Chondrocyte (in vitro differentiated cells): ENCODE measurements at regions not wholly inside any gene's neighbourhood (a gene's known extent, or its start where the extent isn't known, plus 50 kb on each side); places are given as distances from the start of the nearest gene placed in this dataset.

Source experiments
- DNase-seq: peaks from one replicate; pipeline ENCODE4 v3.0.0; 2021; ENCODE audit warnings: mixed read lengths, low spot score
- H3K27ac Mint-ChIP-seq: one replicate; pipeline ENCODE4 v1.8.0; 2021; ENCODE audit warnings: mild to moderate bottlenecking, moderate library complexity, mixed read lengths; ENCODE audit not compliant: unreplicated experiment
- H3K27me3 Mint-ChIP-seq: 2 replicates; pipeline ENCODE4 v1.8.0; 2021; ENCODE audit warnings: low read depth, mixed read lengths
- H3K36me3 Mint-ChIP-seq: 2 replicates; pipeline ENCODE4 v1.8.0; 2021; ENCODE audit warnings: low read depth, mixed read lengths
- H3K4me1 Mint-ChIP-seq: 2 replicates; pipeline ENCODE4 v1.8.0; 2021; ENCODE audit warnings: low read depth, mild to moderate bottlenecking, mixed read lengths
- H3K4me3 Mint-ChIP-seq: one replicate; pipeline ENCODE4 v1.8.0; 2021; ENCODE audit warnings: mild to moderate bottlenecking, moderate library complexity, mixed read lengths; ENCODE audit not compliant: unreplicated experiment
- H3K9me3 Mint-ChIP-seq: 2 replicates; pipeline ENCODE4 v1.8.0; 2021; ENCODE audit warnings: low read depth, mixed read lengths
- TF ChIP-seq, protein P1 (sequence below): fragments of 200-600 bp; sonication (generic); IDR thresholded peaks from 2 replicates; pipeline ENCODE4 v1.5.0; 2021; ENCODE audit warnings: antibody characterized with exemption, mild to moderate bottlenecking, moderate library complexity

DNA sequence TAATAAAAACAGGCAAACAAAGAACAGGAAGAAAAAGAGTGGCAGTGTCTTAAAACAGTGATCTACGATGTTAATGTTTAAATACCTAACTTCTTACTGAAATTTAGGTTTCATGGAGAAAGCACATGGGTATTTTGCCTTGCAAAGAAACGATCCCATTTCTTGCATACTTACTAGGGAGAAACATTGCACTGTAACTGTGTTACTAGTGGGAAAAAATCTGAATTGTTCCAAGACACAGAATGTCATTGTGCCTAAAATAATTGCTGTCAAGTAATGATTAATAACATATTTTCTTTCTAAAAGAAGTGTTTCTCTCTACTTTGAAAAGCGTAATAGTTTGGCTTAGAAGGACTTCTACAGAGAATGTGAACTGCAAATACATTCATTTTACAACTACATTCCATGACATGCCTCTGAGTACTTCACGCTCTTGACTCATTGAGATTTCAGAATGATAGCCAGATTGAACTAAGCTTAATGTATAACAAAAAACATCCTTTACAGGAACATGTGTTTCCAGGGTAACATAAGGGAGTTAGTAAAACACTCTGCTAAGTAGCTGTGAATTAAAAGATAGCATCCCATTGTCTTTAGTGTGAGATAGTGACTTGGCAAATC lies 256.2 kb upstream of the CPNE8 start:
- H3K27ac Mint-ChIP-seq = no peak overlapping the region
- H3K36me3 Mint-ChIP-seq = no peaks in the 10 kb centered on the region
- H3K4me3 Mint-ChIP-seq = no peak overlapping the region
- peaks cover 9% of the 10 kb centered on the region for H3K9me3 Mint-ChIP-seq
- TF ChIP-seq, protein P1, sequence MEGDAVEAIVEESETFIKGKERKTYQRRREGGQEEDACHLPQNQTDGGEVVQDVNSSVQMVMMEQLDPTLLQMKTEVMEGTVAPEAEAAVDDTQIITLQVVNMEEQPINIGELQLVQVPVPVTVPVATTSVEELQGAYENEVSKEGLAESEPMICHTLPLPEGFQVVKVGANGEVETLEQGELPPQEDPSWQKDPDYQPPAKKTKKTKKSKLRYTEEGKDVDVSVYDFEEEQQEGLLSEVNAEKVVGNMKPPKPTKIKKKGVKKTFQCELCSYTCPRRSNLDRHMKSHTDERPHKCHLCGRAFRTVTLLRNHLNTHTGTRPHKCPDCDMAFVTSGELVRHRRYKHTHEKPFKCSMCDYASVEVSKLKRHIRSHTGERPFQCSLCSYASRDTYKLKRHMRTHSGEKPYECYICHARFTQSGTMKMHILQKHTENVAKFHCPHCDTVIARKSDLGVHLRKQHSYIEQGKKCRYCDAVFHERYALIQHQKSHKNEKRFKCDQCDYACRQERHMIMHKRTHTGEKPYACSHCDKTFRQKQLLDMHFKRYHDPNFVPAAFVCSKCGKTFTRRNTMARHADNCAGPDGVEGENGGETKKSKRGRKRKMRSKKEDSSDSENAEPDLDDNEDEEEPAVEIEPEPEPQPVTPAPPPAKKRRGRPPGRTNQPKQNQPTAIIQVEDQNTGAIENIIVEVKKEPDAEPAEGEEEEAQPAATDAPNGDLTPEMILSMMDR = no peak
- DNase-seq = no peak
- no peaks in the 10 kb centered on the region for H3K4me1 Mint-ChIP-seq
- H3K27me3 Mint-ChIP-seq = no peaks in the 10 kb centered on the region

DNA sequence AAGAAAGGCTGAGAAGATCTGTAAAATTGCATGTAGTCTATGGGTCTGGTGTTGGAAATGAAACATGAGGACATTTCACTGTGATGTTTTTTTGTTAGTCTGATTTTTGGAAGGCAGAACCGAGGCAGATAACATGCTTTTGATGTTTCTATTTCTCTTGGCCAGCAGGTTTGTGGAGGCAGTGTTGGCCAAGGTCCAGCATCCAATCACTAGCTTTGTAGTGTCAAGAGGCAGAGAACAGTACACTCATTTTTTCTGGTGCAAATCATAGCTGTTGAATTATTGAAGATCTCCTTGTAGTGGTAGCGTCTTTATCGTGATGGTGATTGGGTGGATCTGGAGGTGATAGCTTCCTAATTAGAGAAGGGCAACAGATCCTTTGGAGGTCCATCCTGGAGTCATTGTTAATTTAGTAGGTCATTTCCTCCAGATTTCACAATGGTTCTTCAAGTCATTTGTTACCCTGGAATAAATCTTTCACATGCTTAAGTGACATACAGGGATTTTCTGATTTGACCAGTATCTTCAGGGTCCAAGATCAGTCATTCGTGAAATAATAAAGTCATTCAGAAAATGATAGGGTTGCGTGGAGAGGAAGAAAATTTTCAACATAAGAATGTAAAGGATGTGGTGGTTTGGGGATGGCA lies 252.4 kb upstream of the CPNE8 start:
- Mint-ChIP-seq H3K36me3 (no peaks in the 10 kb centered on the region), H3K4me1 (no peaks in the 10 kb centered on the region), H3K4me3 (no peak overlapping the region), H3K27ac (no peak overlapping the region), H3K27me3 (no peaks in the 10 kb centered on the region), H3K9me3 (peaks cover 13% of the 10 kb centered on the region)
- DNase-seq = no peak
- TF ChIP-seq, protein P1 = no peak

DNA sequence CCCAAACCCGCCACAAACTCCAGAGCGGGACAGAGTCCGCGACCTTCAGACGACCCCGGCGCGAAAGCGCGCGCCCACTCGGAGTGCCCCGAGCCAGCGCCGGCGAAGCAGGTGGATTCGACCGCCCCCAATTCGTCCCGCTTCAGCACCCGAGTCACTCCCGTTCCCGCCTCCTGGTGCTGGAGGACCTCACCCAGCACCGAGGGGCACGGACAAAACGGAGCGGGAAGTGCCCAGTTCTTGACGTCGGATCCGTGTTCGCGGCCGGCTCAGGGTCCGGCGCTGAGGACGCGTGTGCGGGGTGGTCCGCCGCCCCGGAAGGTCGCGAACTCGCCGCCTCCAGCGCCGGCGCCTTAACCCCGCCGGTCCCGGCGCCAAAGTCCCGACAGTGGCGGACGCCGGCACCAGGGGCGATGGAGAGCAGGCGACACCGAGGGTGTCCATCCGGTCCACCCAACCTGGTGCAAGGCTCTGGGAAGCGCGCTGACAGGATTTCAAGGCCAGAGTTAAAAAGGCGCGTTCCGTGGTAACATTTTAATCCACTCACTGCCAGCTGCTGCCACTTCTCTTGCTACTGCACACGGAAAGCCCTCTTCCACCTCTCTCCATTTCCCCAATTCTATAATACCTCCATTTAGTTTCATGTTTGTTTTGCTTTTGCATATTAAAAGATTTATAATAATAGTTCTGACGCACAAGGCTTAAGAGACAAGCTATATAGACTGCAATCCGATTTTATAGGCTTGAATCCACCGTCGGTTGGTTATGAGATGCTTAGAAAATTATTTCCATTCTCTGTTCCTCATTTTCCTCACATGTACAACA lies 240.0 kb upstream of the CPNE8 start:
- H3K27me3 Mint-ChIP-seq = peaks cover 3% of the 10 kb centered on the region
- no peak overlapping the region for H3K27ac Mint-ChIP-seq
- TF ChIP-seq, protein P1 = peak; percentile 81
- no peaks in the 10 kb centered on the region for H3K36me3 Mint-ChIP-seq
- H3K4me1 Mint-ChIP-seq = no peaks in the 10 kb centered on the region
- DNase-seq = no peak
- H3K4me3 Mint-ChIP-seq = peak overlapping the region; percentile 45
- H3K9me3 Mint-ChIP-seq = peaks cover 11% of the 10 kb centered on the region

DNA sequence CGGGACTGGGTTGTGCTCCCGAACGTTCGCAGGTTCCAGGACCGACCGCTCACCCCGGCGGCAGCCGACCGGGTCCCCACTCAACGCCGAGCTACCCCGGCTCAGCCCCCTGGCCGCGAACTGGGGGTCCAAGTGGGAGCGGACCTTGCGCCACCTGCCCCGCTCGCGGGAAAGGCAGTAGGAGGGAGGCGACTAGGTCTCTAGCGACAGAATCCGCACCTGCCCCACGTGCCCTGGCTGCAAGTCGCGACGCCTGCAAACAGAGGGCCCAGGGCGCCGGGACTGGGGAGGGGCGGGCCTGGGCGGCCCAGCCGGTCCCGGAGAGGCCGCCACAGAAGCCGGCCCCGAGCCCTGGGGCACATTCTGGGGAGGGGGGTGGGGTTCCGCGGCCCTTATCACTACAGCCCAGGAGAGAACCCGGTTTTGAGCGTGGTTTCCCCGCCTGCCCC lies 239.2 kb upstream of the CPNE8 start:
- Mint-ChIP-seq H3K36me3 (no peaks in the 10 kb centered on the region), H3K4me3 (no peak overlapping the region), H3K27ac (no peak overlapping the region), H3K4me1 (no peaks in the 10 kb centered on the region), H3K9me3 (peaks cover 5% of the 10 kb centered on the region), H3K27me3 (peaks cover 3% of the 10 kb centered on the region)
- TF ChIP-seq, protein P1 = no peak
- DNase-seq = no peak

DNA sequence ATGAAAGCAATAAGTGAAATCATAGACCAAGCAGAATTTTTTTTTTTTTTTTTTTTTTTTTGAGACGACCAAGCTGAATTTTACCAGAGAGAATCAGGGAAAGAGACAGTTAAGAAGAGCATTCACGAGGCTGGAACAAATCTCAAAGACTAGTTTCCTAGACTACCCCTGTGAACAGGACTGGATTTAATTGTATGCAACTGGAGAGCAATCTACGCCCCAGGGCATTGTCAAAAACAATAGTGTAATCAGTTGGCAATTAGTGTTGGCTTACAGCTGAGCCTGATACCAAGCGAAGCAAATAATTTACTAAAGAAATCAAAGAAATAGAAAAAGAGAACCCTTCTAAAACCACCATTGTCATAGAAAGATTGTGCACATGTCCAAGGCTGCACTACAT lies 232.9 kb upstream of the CPNE8 start:
- TF ChIP-seq, protein P1 = no peak
- DNase-seq = no peak
- Mint-ChIP-seq H3K4me3 (no peak overlapping the region), H3K27ac (no peak overlapping the region), H3K9me3 (no peaks in the 10 kb centered on the region), H3K36me3 (no peaks in the 10 kb centered on the region), H3K27me3 (peaks cover 3% of the 10 kb centered on the region), H3K4me1 (no peaks in the 10 kb centered on the region)
